ENCODE measurements at regions not wholly inside any gene's neighbourhood (a gene's known extent, or its start where the extent isn't known, plus 50 kb on each side); places are given as distances from the start of the nearest gene placed in this dataset.

DNA sequence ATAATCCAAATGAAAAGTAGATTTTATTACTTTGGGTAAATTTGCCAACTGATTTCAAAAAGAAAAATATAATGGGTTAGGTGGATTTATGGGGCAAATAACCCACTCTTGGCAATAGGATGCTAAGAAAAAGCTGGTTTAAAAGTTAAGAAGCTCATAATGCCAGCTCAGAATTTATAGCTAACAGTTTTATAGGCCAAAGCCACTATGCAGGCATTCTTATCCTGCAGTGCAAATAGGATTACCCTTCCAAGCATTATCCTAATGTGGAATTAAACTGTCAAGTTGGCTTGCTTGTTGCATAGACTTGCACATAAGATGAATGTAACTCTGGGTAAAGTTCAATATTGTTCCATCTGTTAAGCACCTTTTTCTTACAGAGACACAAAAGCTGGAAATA is 703.0 kb downstream of the PCDH18 start:
- TF ChIP-seq, protein P1, sequence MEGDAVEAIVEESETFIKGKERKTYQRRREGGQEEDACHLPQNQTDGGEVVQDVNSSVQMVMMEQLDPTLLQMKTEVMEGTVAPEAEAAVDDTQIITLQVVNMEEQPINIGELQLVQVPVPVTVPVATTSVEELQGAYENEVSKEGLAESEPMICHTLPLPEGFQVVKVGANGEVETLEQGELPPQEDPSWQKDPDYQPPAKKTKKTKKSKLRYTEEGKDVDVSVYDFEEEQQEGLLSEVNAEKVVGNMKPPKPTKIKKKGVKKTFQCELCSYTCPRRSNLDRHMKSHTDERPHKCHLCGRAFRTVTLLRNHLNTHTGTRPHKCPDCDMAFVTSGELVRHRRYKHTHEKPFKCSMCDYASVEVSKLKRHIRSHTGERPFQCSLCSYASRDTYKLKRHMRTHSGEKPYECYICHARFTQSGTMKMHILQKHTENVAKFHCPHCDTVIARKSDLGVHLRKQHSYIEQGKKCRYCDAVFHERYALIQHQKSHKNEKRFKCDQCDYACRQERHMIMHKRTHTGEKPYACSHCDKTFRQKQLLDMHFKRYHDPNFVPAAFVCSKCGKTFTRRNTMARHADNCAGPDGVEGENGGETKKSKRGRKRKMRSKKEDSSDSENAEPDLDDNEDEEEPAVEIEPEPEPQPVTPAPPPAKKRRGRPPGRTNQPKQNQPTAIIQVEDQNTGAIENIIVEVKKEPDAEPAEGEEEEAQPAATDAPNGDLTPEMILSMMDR (IDR thresholded peaks at IDR 0.05), result no peak
- TF ChIP-seq POLR2AphosphoS5 (IDR thresholded peaks at IDR 0.05), result peak in 2 of 4 donors; percentile 30 to 51
